NCI-H2196 (cell line): ENCODE measurements at regions not wholly inside any gene's neighbourhood (a gene's known extent, or its start where the extent isn't known, plus 50 kb on each side); places are given as distances from the start of the nearest gene placed in this dataset.

Experiments
- DNase-seq: peaks from one replicate; lab custom pipeline; 2025; ENCODE audit not compliant: unreplicated experiment; lab: John Stamatoyannopoulos, UW

- DNase-seq = no peak
Measured at GRCh38 chr4:100130964-100131363, 59.3 kb downstream of the DDIT4L start.

GRCh38 chr4:100130491-100130890, 59.8 kb downstream of the DDIT4L start:
- DNase-seq = no peak

GRCh38 chr4:100129774-100130173, 60.5 kb downstream of the DDIT4L start:
- no peak for DNase-seq

DNA sequence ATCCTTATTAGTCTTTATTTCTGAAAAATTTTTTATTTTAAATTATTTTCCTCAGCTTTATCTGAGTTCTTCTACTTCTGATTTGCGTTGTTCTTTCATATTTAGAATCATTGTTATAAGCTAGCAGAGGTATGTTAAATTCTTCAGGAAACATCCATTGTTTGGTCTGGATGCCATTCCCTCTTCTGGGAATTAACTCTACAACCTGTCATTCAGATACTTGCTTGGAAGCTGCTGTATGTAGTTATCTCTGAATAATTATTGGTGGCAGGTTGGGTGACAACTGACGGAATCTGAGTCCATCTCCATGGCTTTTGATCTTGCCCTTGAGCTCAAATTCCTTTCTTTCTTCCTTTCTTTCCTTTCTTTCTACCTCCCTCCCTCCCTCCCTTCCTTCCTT, 61.9 kb downstream of the DDIT4L start:
- no peak for DNase-seq

DNA sequence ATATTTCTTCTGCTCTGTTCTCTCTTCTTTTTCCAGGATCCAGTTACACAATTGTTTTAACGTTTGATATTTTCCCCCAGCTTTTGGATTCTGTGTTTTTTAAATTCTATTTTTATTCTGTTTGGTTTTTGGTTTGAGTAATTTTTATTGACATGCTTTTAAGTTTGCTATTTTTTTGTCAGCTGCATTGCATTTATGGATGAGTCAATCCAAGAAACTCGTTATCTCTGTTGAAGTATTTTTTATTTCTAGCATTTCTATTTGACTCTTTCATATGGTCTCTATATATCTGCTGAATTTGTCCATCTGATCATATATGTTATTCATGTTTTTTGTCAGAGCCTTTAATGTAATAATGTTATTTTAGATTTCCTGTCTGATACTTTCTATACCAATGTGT, 65.6 kb downstream of the DDIT4L start:
- no peak for DNase-seq

DNA sequence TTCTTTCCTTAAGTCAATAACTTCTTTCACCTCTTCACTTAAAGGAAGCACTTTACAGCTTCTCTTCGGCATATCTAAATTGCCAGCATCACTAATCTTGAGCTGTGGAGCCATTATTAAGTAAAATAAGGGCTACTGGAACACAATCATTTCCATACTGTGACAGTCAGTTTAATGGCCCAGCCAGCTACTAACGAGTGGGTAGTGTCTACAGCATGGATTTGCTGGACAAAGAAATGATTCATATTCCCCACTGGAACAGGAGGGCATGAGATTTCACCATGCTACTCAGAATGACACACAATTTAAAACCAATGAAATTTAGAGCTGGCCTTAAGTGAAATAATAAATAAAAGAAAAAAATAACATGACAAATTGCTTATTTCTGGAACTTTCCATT, 72.1 kb downstream of the DDIT4L start:
- DNase-seq = no peak

- no peak for DNase-seq
Measured at GRCh38 chr4:100117750-100118149, 72.5 kb downstream of the DDIT4L start.

DNA sequence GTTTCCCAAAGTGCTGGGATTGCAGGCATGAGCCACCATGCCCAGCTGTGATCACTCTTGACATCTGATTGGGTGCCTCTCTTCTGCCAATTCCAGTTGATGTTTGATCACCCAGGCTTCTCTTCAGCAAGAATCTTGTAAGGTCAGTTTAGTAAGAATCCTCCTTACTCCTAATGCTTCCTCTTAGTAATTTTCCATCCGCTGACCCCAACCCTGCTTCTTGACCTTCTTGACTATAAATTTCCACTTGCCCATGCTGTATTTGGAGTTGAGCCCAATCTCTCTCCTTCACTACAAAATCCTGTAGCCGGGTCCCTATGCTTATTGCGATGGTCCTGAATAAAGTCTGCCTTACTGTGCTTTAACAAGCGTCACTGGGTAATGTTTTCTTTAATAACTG, 75.4 kb downstream of the DDIT4L start:
- no peak for DNase-seq

DNA sequence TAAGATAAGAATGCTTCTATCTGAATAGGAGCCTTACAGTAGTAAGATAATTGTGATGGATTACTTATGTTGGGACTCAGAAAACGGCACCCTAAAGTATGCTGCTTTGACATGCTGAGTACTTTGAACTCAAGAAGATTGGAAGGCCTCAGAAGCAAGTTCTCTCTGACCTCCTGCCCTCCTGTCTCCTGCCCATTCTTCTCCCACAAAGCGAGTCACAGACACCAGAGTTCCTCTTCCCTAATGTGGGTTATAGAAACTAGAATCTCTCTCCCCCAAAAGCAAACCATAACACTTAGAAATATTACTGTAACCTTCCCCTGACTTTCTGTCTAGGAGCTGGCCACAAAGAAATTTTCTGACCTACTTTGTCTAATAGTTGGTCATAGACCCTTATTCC, 76.5 kb downstream of the DDIT4L start:
- DNase-seq = no peak

GRCh38 chr4:100113096-100113495, 77.2 kb downstream of the DDIT4L start:
- no peak for DNase-seq

- DNase-seq = no peak
Measured at GRCh38 chr4:100109921-100110320, 80.3 kb downstream of the DDIT4L start.

- DNase-seq = no peak
Measured at GRCh38 chr4:100108869-100109268, 81.4 kb downstream of the DDIT4L start.

DNA sequence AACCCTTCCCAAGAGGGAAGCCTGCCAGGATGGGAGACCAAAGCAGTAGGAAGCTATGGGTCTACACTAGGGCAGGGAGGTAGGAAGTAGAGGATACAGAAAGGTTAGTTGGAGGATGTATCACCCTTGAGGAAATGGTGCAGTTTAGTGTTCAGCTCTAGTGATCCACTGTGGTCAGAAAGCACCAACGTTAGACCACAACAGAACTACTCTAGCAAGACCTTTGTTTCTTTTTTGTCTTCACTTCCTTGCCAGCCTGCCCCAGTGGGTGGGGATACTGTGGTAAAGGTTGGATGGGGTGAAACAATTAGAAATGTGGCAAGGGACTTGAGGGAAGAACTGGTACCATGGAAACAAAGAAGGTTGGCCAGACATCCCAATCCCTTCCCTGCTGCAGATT, 83.3 kb downstream of the DDIT4L start:
- no peak for DNase-seq

DNA sequence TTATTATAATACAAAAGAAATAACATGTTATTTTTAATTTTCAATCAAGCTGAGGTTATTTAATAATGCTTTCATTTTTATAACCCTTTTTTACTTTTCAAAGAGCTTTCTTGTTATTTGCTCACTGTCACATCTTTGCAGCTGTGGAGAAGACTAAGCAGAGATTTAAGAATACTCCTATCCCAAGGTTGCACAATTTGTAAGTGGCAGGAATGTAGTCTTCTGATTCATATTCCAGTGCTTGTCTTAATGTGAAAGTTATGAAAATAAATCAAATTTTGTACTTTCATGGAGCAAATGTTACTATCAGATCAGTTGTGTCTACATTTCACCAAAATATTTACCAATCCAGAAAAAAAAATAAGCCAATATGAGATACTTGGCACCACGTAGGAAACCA, 86.6 kb downstream of the DDIT4L start:
- no peak for DNase-seq

GRCh38 chr4:100100985-100101384, 89.3 kb downstream of the DDIT4L start:
- DNase-seq = no peak

DNA sequence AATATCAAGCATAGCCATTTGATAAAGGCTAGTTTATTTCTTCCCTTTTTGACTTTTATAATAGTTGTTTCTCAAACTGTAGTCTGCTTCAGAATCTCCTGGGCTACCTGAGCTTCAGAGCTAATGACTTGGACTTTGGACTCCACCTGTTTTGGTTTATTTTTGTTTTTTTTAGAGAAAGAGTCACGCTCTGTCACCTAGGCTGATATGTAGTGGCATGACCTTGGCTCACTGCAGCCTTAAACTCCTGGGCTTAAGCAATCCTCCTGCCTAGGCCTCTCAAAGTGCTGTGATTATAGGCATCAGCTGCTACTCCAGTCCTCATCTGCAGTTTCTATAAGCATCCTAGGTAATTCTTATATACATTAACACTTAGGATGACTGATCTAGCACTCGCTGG, 90.5 kb downstream of the DDIT4L start:
- DNase-seq = no peak

GRCh38 chr4:100098681-100099080, 91.6 kb downstream of the DDIT4L start:
- DNase-seq = no peak

DNA sequence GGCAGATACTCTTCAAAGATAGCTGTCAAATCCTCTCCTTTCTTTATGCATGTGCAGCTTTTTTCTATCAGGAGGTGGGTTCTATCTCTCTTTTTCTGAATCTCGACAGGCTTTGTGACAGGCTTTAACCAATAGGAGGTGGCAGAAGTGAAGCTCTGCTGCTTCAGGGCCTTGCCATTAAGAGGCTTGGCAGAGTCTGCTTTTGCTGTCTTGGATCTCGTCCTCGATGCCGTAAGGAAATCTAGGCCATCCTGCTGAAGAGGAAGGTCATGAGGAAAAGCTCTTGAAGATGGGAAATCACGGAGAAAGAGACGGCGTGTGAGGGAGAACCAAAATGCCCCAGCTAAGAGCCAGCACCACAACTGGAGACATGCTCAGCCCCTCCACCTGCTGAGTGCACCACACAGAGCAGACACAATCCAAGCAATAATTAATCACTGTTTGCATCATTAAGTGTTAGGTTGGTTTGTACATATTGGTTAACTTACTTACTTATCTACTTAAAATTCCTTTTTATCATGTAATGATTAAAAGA, 92.2 kb downstream of the DDIT4L start:
- DNase-seq = no peak

GRCh38 chr4:100095729-100096595, 94.3 kb downstream of the DDIT4L start:
- DNase-seq = peak; percentile 23

- peak; percentile 69 for DNase-seq
Measured at GRCh38 chr4:100093091-100093866, 97.0 kb downstream of the DDIT4L start.

GRCh38 chr4:100087743-100088142, 102.5 kb downstream of the DDIT4L start:
- no peak for DNase-seq
